ENCODE measurements at regions not wholly inside any gene's neighbourhood (a gene's known extent, or its start where the extent isn't known, plus 50 kb on each side); places are given as distances from the start of the nearest gene placed in this dataset.
"Not testable (repeated sequence)": the region's sequence is repeated elsewhere in the genome, so short reads cannot be mapped to it uniquely, and the experiment has no call there.

DNA sequence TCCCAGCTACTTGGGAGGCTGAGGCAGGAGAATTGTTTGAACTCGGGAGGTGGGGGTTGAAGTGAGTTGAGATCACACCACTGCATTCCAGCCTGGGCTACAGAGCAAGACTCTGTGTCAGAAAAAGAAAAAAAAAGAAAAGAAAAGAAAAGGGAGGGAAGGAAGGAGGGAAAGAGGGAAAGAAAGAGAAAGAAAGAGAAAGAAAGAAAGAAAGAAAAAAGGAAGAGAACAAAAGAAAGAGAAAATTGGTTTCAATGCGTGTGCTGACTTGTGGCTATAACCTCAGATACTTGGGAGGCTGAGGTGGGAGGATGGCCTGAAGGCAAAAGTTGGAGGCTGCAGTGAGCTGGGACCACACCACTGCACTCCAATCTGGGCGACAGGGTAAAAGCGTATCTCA, 128.4 kb upstream of the TBX3 start:
- no peak overlapping the region for H3K4me2 ChIP-seq (replicated peaks; ENCODE audit: extremely low read depth, low read length, poor library complexity, severe bottlenecking)
- H3K27ac ChIP-seq (ENCODE audit: low read depth in 1 of 2, low read length in 2 of 2): no peak overlapping the region
- peaks cover 23% of the 10 kb centered on the region for H3K4me1 Mint-ChIP-seq
- H3K4me3 Mint-ChIP-seq: peak overlapping the region in 1 of 2 donors; percentile 70
- no peaks in the 10 kb centered on the region for H3K79me2 ChIP-seq (ENCODE audit: insufficient read depth, low read length)
- no peaks in the 10 kb centered on the region for H3K36me3 ChIP-seq (replicated peaks in 1 of 2; ENCODE audit: control insufficient read depth in 1 of 2, insufficient read depth in 2 of 2, low read length in 2 of 2)
- peaks cover 7 to 22% of the 10 kb centered on the region in 2 donors for H3K4me1 ChIP-seq (ENCODE audit: control insufficient read depth in 1 of 2, insufficient read depth in 2 of 2, low read length in 2 of 2)
- intact Hi-C loops (cut with micrococcal nuclease): no loop called here
- H3K27me3 Mint-ChIP-seq (ENCODE audit: low read depth in 3 of 3): peaks cover 25 to 55% (median 47%) of the 10 kb centered on the region in 3 donors
- H4K20me1 ChIP-seq (ENCODE audit: insufficient read depth, low read length): no peaks in the 10 kb centered on the region
- H3K9me3 ChIP-seq (replicated peaks in 1 of 2; ENCODE audit: control insufficient read depth in 1 of 2, insufficient read depth in 1 of 2, low read length in 2 of 2): no peaks in the 10 kb centered on the region
- no peak overlapping the region for H3K9ac ChIP-seq (ENCODE audit: insufficient read depth, low read length, poor library complexity, severe bottlenecking)
- H3K36me3 Mint-ChIP-seq: no peaks in the 10 kb centered on the region
- H3K4me3 ChIP-seq (replicated peaks in 1 of 3; ENCODE audit: low read depth in 2 of 3, low read length in 3 of 3): no peak overlapping the region
- no peak for DNase-seq
- WGBS (ENCODE audit: insufficient coverage): 100% methylated on average over 1 of the region's 4 CpGs
- H3K27me3 ChIP-seq (ENCODE audit: control insufficient read depth in 2 of 2, insufficient read depth in 2 of 2, low read length in 2 of 2): peaks cover 0 to 2% of the 10 kb centered on the region in 2 donors
- H3K27ac Mint-ChIP-seq: peak overlapping the region in 3 of 7 donors; percentile 43 to 77 (median 69)
- no peak overlapping the region for H2AFZ ChIP-seq (ENCODE audit: insufficient read depth, low read depth, low read length, poor library complexity, severe bottlenecking)
- TF ChIP-seq, protein P1, sequence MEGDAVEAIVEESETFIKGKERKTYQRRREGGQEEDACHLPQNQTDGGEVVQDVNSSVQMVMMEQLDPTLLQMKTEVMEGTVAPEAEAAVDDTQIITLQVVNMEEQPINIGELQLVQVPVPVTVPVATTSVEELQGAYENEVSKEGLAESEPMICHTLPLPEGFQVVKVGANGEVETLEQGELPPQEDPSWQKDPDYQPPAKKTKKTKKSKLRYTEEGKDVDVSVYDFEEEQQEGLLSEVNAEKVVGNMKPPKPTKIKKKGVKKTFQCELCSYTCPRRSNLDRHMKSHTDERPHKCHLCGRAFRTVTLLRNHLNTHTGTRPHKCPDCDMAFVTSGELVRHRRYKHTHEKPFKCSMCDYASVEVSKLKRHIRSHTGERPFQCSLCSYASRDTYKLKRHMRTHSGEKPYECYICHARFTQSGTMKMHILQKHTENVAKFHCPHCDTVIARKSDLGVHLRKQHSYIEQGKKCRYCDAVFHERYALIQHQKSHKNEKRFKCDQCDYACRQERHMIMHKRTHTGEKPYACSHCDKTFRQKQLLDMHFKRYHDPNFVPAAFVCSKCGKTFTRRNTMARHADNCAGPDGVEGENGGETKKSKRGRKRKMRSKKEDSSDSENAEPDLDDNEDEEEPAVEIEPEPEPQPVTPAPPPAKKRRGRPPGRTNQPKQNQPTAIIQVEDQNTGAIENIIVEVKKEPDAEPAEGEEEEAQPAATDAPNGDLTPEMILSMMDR (IDR thresholded peaks at IDR 0.05): no peak
- H3K9me3 Mint-ChIP-seq: peaks cover 0 to 10% (median 6%) of the 10 kb centered on the region in 7 donors

DNA sequence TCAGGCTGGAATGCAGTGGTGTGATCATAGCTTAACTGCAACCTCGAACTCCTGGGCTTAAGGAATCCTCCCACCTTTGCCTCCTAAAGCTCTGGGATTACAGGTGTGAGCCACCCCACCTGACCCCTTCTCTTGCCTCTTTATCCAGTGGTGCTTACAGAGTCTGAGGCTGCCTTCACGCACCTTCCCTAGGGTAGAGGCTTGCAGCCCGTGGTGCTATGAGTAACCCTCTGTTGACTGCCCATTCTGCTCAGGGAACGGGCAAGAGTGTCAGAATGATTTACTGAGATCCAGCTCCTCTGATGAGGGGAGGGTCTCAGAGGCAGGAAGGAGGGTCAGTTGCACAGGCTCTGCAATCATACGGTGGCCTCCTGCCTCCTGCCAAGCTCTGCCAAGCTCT, 125.1 kb upstream of the TBX3 start:
- no peak overlapping the region for H3K4me3 Mint-ChIP-seq
- Histone ChIP-seq H4K20me1 (ENCODE audit: insufficient read depth, low read length) (no peaks in the 10 kb centered on the region), H3K9me3 (replicated peaks in 1 of 2; ENCODE audit: control insufficient read depth in 1 of 2, insufficient read depth in 1 of 2, low read length in 2 of 2) (no peaks in the 10 kb centered on the region), H3K27ac (ENCODE audit: low read depth in 1 of 2, low read length in 2 of 2) (no peak overlapping the region), H3K4me2 (replicated peaks; ENCODE audit: extremely low read depth, low read length, poor library complexity, severe bottlenecking) (no peak overlapping the region), H3K9ac (ENCODE audit: insufficient read depth, low read length, poor library complexity, severe bottlenecking) (no peak overlapping the region), H3K27me3 (ENCODE audit: control insufficient read depth in 2 of 2, insufficient read depth in 2 of 2, low read length in 2 of 2) (peaks cover 0 to 2% of the 10 kb centered on the region in 2 donors), H2AFZ (ENCODE audit: insufficient read depth, low read depth, low read length, poor library complexity, severe bottlenecking) (no peak overlapping the region), H3K4me3 (replicated peaks in 1 of 3; ENCODE audit: low read depth in 2 of 3, low read length in 3 of 3) (no peak overlapping the region), H3K4me1 (ENCODE audit: control insufficient read depth in 1 of 2, insufficient read depth in 2 of 2, low read length in 2 of 2) (peaks cover 24 to 48% of the 10 kb centered on the region in 2 donors), H3K79me2 (ENCODE audit: insufficient read depth, low read length) (no peaks in the 10 kb centered on the region), H3K36me3 (replicated peaks in 1 of 2; ENCODE audit: control insufficient read depth in 1 of 2, insufficient read depth in 2 of 2, low read length in 2 of 2) (no peaks in the 10 kb centered on the region)
- intact Hi-C loops (cut with micrococcal nuclease): no loop called here
- DNase-seq: no peak
- TF ChIP-seq, protein P1 (IDR thresholded peaks at IDR 0.05): no peak
- H3K36me3 Mint-ChIP-seq: no peaks in the 10 kb centered on the region
- H3K9me3 Mint-ChIP-seq: peaks cover 0 to 10% (median under 1%) of the 10 kb centered on the region in 7 donors
- WGBS (ENCODE audit: insufficient coverage): 23% methylated on average over 4 of the region's 5 CpGs
- no peak overlapping the region for H3K27ac Mint-ChIP-seq
- peaks cover 23 to 35% (median 28%) of the 10 kb centered on the region in 3 donors for H3K27me3 Mint-ChIP-seq (ENCODE audit: low read depth in 3 of 3)
- H3K4me1 Mint-ChIP-seq: peaks cover 44% of the 10 kb centered on the region

DNA sequence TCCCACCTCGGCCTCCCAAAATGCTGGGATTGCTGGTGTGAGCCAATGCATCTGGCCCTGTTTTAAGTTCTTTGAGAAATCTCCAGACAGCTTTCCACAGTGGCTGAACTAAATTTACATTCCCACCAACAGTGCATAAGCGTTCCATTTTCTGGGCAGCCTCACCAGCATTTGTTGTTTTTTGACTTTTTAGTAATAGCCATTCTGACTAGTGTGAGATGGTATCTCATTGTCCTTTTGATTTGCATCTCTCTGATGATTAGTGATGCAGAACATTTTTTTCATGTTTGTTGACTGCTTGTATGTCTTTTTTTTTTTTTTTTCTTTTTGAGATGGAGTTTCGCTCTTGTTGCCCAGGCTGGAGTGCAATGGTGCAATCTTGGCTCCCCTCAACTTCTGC, 117.4 kb upstream of the TBX3 start:
- peaks cover 8 to 16% of the 10 kb centered on the region in 2 donors for H3K4me1 ChIP-seq (ENCODE audit: control insufficient read depth in 1 of 2, insufficient read depth in 2 of 2, low read length in 2 of 2)
- H3K36me3 Mint-ChIP-seq; H4K20me1 ChIP-seq (ENCODE audit: insufficient read depth, low read length); H3K9me3 Mint-ChIP-seq; H3K36me3 ChIP-seq (replicated peaks in 1 of 2; ENCODE audit: control insufficient read depth in 1 of 2, insufficient read depth in 2 of 2, low read length in 2 of 2); DNase-seq; H3K9me3 ChIP-seq (replicated peaks in 1 of 2; ENCODE audit: control insufficient read depth in 1 of 2, insufficient read depth in 1 of 2, low read length in 2 of 2); H3K27ac ChIP-seq (ENCODE audit: low read depth in 1 of 2, low read length in 2 of 2); H3K27me3 ChIP-seq (ENCODE audit: control insufficient read depth in 2 of 2, insufficient read depth in 2 of 2, low read length in 2 of 2); H3K4me2 ChIP-seq (replicated peaks; ENCODE audit: extremely low read depth, low read length, poor library complexity, severe bottlenecking); H3K9ac ChIP-seq (ENCODE audit: insufficient read depth, low read length, poor library complexity, severe bottlenecking); intact Hi-C loops (cut with micrococcal nuclease); H2AFZ ChIP-seq (ENCODE audit: insufficient read depth, low read depth, low read length, poor library complexity, severe bottlenecking); H3K27ac Mint-ChIP-seq; H3K4me3 Mint-ChIP-seq; H3K79me2 ChIP-seq (ENCODE audit: insufficient read depth, low read length); H3K4me3 ChIP-seq (replicated peaks in 1 of 3; ENCODE audit: low read depth in 2 of 3, low read length in 3 of 3): not testable (repeated sequence)
- WGBS (ENCODE audit: insufficient coverage): 100% methylated on average over 1 of the region's 3 CpGs
- H3K4me1 Mint-ChIP-seq: peaks cover 12% of the 10 kb centered on the region
- peaks cover 6 to 23% (median 21%) of the 10 kb centered on the region in 3 donors for H3K27me3 Mint-ChIP-seq (ENCODE audit: low read depth in 3 of 3)
